PC-9 (cell line): ENCODE measurements at regions not wholly inside any gene's neighbourhood (a gene's known extent, or its start where the extent isn't known, plus 50 kb on each side); places are given as distances from the start of the nearest gene placed in this dataset.
"Not testable (repeated sequence)": the region's sequence is repeated elsewhere in the genome, so short reads cannot be mapped to it uniquely, and the experiment has no call there.

Experiments
- BruUV-seq: library from RNA; stranded (reverse); fragments of 400-500 nt; replicated peaks from 2 replicates; lab custom pipeline; 2021; lab: Mats Ljungman, UMichigan
- CTCF ChIA-PET: fragments of 300-600 bp; sonication (Branson Sonifier 250); formaldehyde crosslinking; loops from one replicate; lab custom pipeline; 2022; ENCODE audit warnings: antibody characterized with exemption; lab: Charles Lee
- POLR2A ChIA-PET: fragments of 300-600 bp; sonication (Branson Sonifier 250); formaldehyde crosslinking; loops from one replicate; lab custom pipeline; 2022; ENCODE audit warnings: antibody characterized with exemption; ENCODE audit not compliant: unreplicated experiment; lab: Charles Lee
- DNase-seq, 2 experiments: peaks; one replicate each; pipeline versions ENCODE4 v3.0.0 to v3.0.0-alpha.2; 2015 to 2022; ENCODE audit warnings: mixed read lengths in 1 of 2
- H2AFZ ChIP-seq: fragments of 200-600 bp; sonication (generic); 2 replicates; pipeline ENCODE4 v1.8.1; 2017; ENCODE audit warnings: antibody characterized with exemption
- H3F3A ChIP-seq: fragments of 200-600 bp; sonication (generic); 2 replicates; pipeline ENCODE4 v1.8.1; 2017; ENCODE audit warnings: antibody characterized with exemption, mild to moderate bottlenecking, low read depth; ENCODE audit not compliant: insufficient read depth
- H3K27ac ChIP-seq: fragments of 200-600 bp; sonication (generic); 2 replicates; pipeline ENCODE4 v1.6.1; 2016; ENCODE audit warnings: mixed run types
- H3K27me3 ChIP-seq: fragments of 200-600 bp; sonication (generic); 2 replicates; pipeline ENCODE4 v1.6.1; 2016; ENCODE audit warnings: low read depth, mixed run types; ENCODE audit not compliant: insufficient read depth
- H3K36me3 ChIP-seq: fragments of 200-600 bp; sonication (generic); 2 replicates; pipeline ENCODE4 v1.6.1; 2016; ENCODE audit warnings: low read depth, mixed run types
- H3K4me1 ChIP-seq: fragments of 200-600 bp; sonication (generic); replicated peaks from 2 replicates; pipeline ENCODE4 v1.6.1; 2016; ENCODE audit warnings: mixed run types; ENCODE audit not compliant: insufficient read depth
- H3K4me2 ChIP-seq: fragments of 200-600 bp; sonication (generic); 2 replicates; pipeline ENCODE4 v1.6.1; 2017; ENCODE audit warnings: mixed run types
- H3K4me3 ChIP-seq: fragments of 200-600 bp; sonication (generic); 2 replicates; pipeline ENCODE4 v1.6.1; 2016; ENCODE audit warnings: mixed run types
- H3K79me2 ChIP-seq: fragments of 200-600 bp; sonication (generic); 2 replicates; pipeline ENCODE4 v1.6.1; 2017; ENCODE audit warnings: low read depth, mixed run types
- H3K9me2 ChIP-seq: fragments of 200-600 bp; sonication (generic); 2 replicates; pipeline ENCODE4 v1.8.1; 2017; ENCODE audit warnings: mild to moderate bottlenecking; ENCODE audit not compliant: insufficient read depth
- H3K9me3 ChIP-seq: fragments of 200-600 bp; sonication (generic); 2 replicates; pipeline ENCODE4 v1.8.1; 2016; ENCODE audit warnings: low read depth; ENCODE audit not compliant: insufficient read depth
- H4K20me1 ChIP-seq: fragments of 200-600 bp; sonication (generic); 2 replicates; pipeline ENCODE4 v1.8.1; 2017; ENCODE audit not compliant: insufficient read depth
- CTCF ChIP-seq: fragments of 200-600 bp; sonication (generic); conservative IDR thresholded peaks from 2 replicates; pipeline ENCODE4 v1.6.1; 2017; ENCODE audit warnings: mixed run types, antibody characterized with exemption, mild to moderate bottlenecking, moderate library complexity
- EZH2 ChIP-seq: fragments of 200-600 bp; sonication (generic); IDR thresholded peaks from 2 replicates; pipeline ENCODE4 v1.8.0; 2017; ENCODE audit warnings: antibody characterized with exemption, low read depth
- intact Hi-C: fragments of 100-400 bp; cut with micrococcal nuclease; formaldehyde crosslinking; loops from one replicate; pipeline ENCODE4 v1.10.0; 2022; ENCODE audit not compliant: unreplicated experiment

DNA sequence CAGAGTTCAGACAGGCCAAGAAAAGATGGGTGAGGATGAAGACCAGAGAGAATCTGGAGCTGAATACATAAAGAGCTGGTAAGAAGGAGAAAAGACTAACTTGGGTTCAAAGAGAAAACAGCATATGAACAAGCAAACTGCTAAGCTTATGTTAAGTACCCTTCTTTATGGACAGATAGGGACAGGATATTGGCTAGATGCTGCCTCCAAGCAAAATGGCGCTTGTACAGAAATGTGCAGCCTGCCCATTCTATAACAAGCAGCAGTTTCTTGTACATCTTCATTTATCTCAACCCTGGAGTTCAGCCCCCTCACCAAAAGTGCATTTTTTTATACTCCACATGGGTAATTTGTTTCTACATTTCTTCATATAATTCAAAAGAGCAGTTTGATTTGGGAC is 184.5 kb downstream of the RMST start:
- DNase-seq: no peak
- TF ChIP-seq EZH2: no peak
- no peak for TF ChIP-seq CTCF
- Histone ChIP-seq H3F3A (no peaks in the 10 kb centered on the region), H4K20me1 (no peaks in the 10 kb centered on the region), H3K4me2 (no peak overlapping the region), H3K4me3 (no peak overlapping the region), H3K79me2 (no peaks in the 10 kb centered on the region), H3K36me3 (no peaks in the 10 kb centered on the region), H3K27me3 (no peaks in the 10 kb centered on the region), H3K9me2 (no peaks in the 10 kb centered on the region), H3K9me3 (no peaks in the 10 kb centered on the region), H3K27ac (no peak overlapping the region), H2AFZ (no peak overlapping the region), H3K4me1 (no peaks in the 10 kb centered on the region)
- ChIA-PET CTCF (no interaction called here), POLR2A (no interaction called here)
- intact Hi-C loops: no loop called here
- BruUV-seq: no TSS peak

DNA sequence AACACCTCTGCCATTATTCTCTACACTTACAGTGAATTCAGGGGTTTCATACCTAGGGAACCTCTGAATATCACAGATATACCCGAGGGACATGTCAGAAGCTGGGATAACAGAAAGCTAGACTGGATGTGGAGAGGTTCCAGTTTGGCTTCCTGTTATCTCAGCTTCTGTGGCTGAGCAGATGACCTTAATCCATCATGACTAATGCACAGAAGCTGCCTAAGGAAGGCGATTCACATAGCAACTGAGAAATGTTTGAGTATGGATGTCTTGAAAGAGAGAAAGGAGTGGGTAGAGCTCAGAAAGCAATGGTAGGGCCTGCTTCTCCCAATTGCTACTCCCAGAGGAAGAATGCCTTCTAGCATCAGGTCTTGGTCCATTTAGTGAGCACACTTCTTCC is 187.6 kb downstream of the RMST start:
- no TSS peak for BruUV-seq
- CTCF ChIA-PET: no interaction called here
- TF ChIP-seq CTCF: no peak
- no peak for TF ChIP-seq EZH2
- H2AFZ ChIP-seq: no peak overlapping the region
- H3K79me2 ChIP-seq: no peaks in the 10 kb centered on the region
- no peaks in the 10 kb centered on the region for H3K36me3 ChIP-seq
- no peak overlapping the region for H3K4me2 ChIP-seq
- intact Hi-C loops: no loop called here
- DNase-seq: no peak
- H3F3A ChIP-seq: no peaks in the 10 kb centered on the region
- no peak overlapping the region for H3K27ac ChIP-seq
- H3K9me3 ChIP-seq: no peaks in the 10 kb centered on the region
- no peaks in the 10 kb centered on the region for H3K4me1 ChIP-seq
- no peaks in the 10 kb centered on the region for H3K9me2 ChIP-seq
- H4K20me1 ChIP-seq: no peaks in the 10 kb centered on the region
- no peaks in the 10 kb centered on the region for H3K27me3 ChIP-seq
- POLR2A ChIA-PET: no interaction called here
- no peak overlapping the region for H3K4me3 ChIP-seq

- peak overlapping the region; percentile 71 for H3K4me2 ChIP-seq
- H3K4me3 ChIP-seq: peak overlapping the region; percentile 54
- intact Hi-C loops, H3K4me1 ChIP-seq, H4K20me1 ChIP-seq, BruUV-seq, H3K27ac ChIP-seq, H3K9me2 ChIP-seq, CTCF ChIA-PET, H3K27me3 ChIP-seq, H3F3A ChIP-seq, H3K79me2 ChIP-seq, H3K9me3 ChIP-seq, H3K36me3 ChIP-seq, POLR2A ChIA-PET: not testable (repeated sequence)
- peak overlapping the region; percentile 59; the same call in 1 of the 2 replicates for H2AFZ ChIP-seq
- DNase-seq: peak in 1 of 2 experiments; percentile 43
These were observed 193.9 kb downstream of the RMST start for GRCh38 chr12:97656548-97656947.

GRCh38 chr12:97659117-97659880 is 196.7 kb downstream of the RMST start:
- Histone ChIP-seq H3K27me3 (peaks cover 10% of the 10 kb centered on the region; the same call in 1 of the 2 replicates), H3K9me3 (no peaks in the 10 kb centered on the region), H2AFZ (no peak overlapping the region), H3K4me3 (no peak overlapping the region), H3K79me2 (no peaks in the 10 kb centered on the region), H3F3A (no peaks in the 10 kb centered on the region), H3K4me2 (no peak overlapping the region), H3K4me1 (no peaks in the 10 kb centered on the region), H4K20me1 (no peaks in the 10 kb centered on the region), H3K27ac (no peak overlapping the region), H3K36me3 (no peaks in the 10 kb centered on the region), H3K9me2 (no peaks in the 10 kb centered on the region)
- TF ChIP-seq CTCF (no peak), EZH2 (no peak)
- intact Hi-C loops: no loop called here
- ChIA-PET POLR2A (no interaction called here), CTCF (no interaction called here)
- no peak for DNase-seq
- no TSS peak for BruUV-seq
